ENCODE measurements at regions not wholly inside any gene's neighbourhood (a gene's known extent, or its start where the extent isn't known, plus 50 kb on each side); places are given as distances from the start of the nearest gene placed in this dataset.

GRCh38 chr10:118501171-118501570 lies 94.3 kb downstream of the PRLHR start:
- no peak for DNase-seq (ENCODE audit: low read depth)

GRCh38 chr10:118500477-118501104 lies 94.9 kb downstream of the PRLHR start:
- no peak for DNase-seq (ENCODE audit: low read depth)

GRCh38 chr10:118499186-118499585 lies 96.3 kb downstream of the PRLHR start:
- DNase-seq (ENCODE audit: low read depth): no peak

GRCh38 chr10:118498623-118499022 lies 96.8 kb downstream of the PRLHR start:
- DNase-seq (ENCODE audit: low read depth): no peak

GRCh38 chr10:118497227-118497626 lies 98.2 kb downstream of the PRLHR start:
- no peak for DNase-seq (ENCODE audit: low read depth)

GRCh38 chr10:118496525-118496924 lies 98.9 kb downstream of the PRLHR start:
- DNase-seq (ENCODE audit: low read depth): no peak

GRCh38 chr10:118495499-118495898 lies 99.9 kb downstream of the PRLHR start:
- no peak for DNase-seq (ENCODE audit: low read depth)

GRCh38 chr10:118491055-118491454 lies 104.4 kb downstream of the PRLHR start:
- no peak for DNase-seq (ENCODE audit: low read depth)

GRCh38 chr10:118488710-118489497 lies 106.5 kb downstream of the PRLHR start:
- no peak for DNase-seq (ENCODE audit: low read depth)

GRCh38 chr10:118485641-118486040 lies 109.8 kb downstream of the PRLHR start:
- DNase-seq (ENCODE audit: low read depth): no peak

GRCh38 chr10:118484152-118484871 lies 111.1 kb downstream of the PRLHR start:
- DNase-seq (ENCODE audit: low read depth): no peak

GRCh38 chr10:118483496-118483895 lies 112.0 kb downstream of the PRLHR start:
- DNase-seq (ENCODE audit: low read depth): no peak

- no peak for DNase-seq (ENCODE audit: low read depth)
Measured at GRCh38 chr10:118482393-118483331, 112.8 kb downstream of the PRLHR start.

GRCh38 chr10:118481871-118482270 lies 113.6 kb downstream of the PRLHR start:
- DNase-seq (ENCODE audit: low read depth): no peak

GRCh38 chr10:118475214-118475613 lies 120.2 kb downstream of the PRLHR start:
- no peak for DNase-seq (ENCODE audit: low read depth)

GRCh38 chr10:118474111-118474510 lies 121.3 kb downstream of the PRLHR start:
- DNase-seq (ENCODE audit: low read depth): no peak

- DNase-seq (ENCODE audit: low read depth): no peak
Measured at GRCh38 chr10:118473305-118473960, 122.0 kb downstream of the PRLHR start.

GRCh38 chr10:118472415-118473304 lies 122.8 kb downstream of the PRLHR start:
- DNase-seq (ENCODE audit: low read depth): no peak

GRCh38 chr10:118471863-118472262 lies 123.6 kb downstream of the PRLHR start:
- no peak for DNase-seq (ENCODE audit: low read depth)

GRCh38 chr10:118470470-118470869 lies 125.0 kb downstream of the PRLHR start:
- DNase-seq (ENCODE audit: low read depth): no peak
